IMR-90 (cell line): ENCODE measurements at regions not wholly inside any gene's neighbourhood (a gene's known extent, or its start where the extent isn't known, plus 50 kb on each side); places are given as distances from the start of the nearest gene placed in this dataset.
"Not testable (repeated sequence)": the region's sequence is repeated elsewhere in the genome, so short reads cannot be mapped to it uniquely, and the experiment has no call there.

Source experiments
- FOS ChIP-seq: fragments of 150-350 bp; IDR thresholded peaks from 2 replicates; pipeline ENCODE4 v1.6.1; 2016; ENCODE audit warnings: low read depth, low read length
- POLR2A ChIP-seq: IDR thresholded peaks from 2 replicates; pipeline ENCODE4 v1.6.1; 2012; ENCODE audit warnings: mild to moderate bottlenecking, low read depth, low read length
- RAD21 ChIP-seq: IDR thresholded peaks from 2 replicates; pipeline ENCODE4 v1.6.1; 2012; ENCODE audit warnings: low read length, improper control_type of control experiment
- SMC3 ChIP-seq: fragments of 150-350 bp; IDR thresholded peaks from 2 replicates; pipeline ENCODE4 v1.6.1; 2016; ENCODE audit warnings: low read depth, mild to moderate bottlenecking, antibody characterized with exemption, low read length, moderate library complexity
- TF ChIP-seq, protein P1 (sequence below): conservative IDR thresholded peaks from 2 replicates; pipeline ENCODE4 v1.5.1; 2012; ENCODE audit warnings: mild to moderate bottlenecking, low read depth, low read length, improper control_type of control experiment

DNA sequence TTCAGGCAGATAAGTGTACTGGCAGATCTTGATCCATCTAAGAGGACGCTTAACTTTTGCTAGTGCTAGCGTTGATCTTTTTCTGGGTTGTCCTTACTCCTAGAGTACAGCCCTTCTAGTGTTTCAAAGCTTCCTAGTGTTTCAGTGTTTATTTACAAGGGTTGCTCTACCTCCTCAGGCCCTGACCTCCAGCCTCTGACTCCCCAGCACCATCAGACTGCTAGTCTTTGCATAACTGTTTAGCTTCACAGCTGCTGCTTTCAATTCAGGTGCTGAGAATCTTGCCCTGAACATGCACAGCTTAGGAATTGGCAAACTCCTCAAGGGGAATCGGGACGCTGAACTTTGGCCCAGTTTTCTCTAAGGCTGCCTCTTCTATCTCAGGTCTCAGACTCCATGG lies 124.3 kb downstream of the RRM1 start:
- TF ChIP-seq, protein P1, sequence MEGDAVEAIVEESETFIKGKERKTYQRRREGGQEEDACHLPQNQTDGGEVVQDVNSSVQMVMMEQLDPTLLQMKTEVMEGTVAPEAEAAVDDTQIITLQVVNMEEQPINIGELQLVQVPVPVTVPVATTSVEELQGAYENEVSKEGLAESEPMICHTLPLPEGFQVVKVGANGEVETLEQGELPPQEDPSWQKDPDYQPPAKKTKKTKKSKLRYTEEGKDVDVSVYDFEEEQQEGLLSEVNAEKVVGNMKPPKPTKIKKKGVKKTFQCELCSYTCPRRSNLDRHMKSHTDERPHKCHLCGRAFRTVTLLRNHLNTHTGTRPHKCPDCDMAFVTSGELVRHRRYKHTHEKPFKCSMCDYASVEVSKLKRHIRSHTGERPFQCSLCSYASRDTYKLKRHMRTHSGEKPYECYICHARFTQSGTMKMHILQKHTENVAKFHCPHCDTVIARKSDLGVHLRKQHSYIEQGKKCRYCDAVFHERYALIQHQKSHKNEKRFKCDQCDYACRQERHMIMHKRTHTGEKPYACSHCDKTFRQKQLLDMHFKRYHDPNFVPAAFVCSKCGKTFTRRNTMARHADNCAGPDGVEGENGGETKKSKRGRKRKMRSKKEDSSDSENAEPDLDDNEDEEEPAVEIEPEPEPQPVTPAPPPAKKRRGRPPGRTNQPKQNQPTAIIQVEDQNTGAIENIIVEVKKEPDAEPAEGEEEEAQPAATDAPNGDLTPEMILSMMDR = not testable (repeated sequence)
- TF ChIP-seq POLR2A, RAD21, FOS, SMC3: not testable (repeated sequence)
